ENCODE measurements at regions not wholly inside any gene's neighbourhood (a gene's known extent, or its start where the extent isn't known, plus 50 kb on each side); places are given as distances from the start of the nearest gene placed in this dataset.
A peak's percentile ranks its signal among the peaks of the same experiment; 100 is the strongest.

DNA sequence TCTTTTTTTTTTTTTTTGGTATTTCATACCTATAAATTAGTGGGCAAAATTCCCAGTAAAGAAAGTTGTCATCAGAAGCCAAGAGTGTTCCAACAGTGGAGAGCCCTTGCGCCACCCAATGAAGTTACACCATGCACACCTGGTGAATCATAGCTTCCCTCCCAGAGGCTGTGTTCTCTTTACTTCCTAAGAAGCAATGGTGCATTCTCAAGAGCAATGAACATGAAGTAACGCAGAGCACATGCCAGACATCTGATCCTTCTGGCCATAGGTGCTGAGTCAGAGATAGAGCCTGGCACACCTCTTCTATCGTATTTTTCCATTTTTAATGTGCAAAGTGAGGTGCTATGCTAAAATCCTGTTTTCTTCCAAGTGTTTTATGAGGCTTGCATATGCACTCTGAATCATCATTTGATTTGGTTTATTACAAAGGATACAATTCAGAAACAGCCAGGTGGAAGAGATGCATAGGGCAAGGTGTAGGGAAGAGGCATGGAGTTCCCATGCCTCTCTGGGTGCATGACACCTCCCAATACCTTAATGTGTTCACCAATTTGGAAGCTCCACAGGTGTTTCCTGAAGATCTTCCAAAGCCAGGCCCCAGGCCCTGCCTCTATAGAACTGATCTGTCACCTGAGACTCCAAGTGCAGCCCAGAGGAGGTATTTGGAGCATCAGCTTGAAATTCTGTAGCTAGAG is 408.0 kb downstream of the SIPA1L2 start:
- in situ Hi-C loops (cut with HindIII; ENCODE audit: low sequenced_read_pairs) = no loop called here
- H3K4me3 ChIP-seq (ENCODE audit: low read depth, low read length) = no peak overlapping the region
- peak; percentile 23 for DNase-seq (ENCODE audit: low read depth)
- TF ChIP-seq, protein P1, sequence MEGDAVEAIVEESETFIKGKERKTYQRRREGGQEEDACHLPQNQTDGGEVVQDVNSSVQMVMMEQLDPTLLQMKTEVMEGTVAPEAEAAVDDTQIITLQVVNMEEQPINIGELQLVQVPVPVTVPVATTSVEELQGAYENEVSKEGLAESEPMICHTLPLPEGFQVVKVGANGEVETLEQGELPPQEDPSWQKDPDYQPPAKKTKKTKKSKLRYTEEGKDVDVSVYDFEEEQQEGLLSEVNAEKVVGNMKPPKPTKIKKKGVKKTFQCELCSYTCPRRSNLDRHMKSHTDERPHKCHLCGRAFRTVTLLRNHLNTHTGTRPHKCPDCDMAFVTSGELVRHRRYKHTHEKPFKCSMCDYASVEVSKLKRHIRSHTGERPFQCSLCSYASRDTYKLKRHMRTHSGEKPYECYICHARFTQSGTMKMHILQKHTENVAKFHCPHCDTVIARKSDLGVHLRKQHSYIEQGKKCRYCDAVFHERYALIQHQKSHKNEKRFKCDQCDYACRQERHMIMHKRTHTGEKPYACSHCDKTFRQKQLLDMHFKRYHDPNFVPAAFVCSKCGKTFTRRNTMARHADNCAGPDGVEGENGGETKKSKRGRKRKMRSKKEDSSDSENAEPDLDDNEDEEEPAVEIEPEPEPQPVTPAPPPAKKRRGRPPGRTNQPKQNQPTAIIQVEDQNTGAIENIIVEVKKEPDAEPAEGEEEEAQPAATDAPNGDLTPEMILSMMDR (IDR thresholded peaks at IDR 0.05; ENCODE audit: low read depth, low read length, missing control alignments) = no peak

DNA sequence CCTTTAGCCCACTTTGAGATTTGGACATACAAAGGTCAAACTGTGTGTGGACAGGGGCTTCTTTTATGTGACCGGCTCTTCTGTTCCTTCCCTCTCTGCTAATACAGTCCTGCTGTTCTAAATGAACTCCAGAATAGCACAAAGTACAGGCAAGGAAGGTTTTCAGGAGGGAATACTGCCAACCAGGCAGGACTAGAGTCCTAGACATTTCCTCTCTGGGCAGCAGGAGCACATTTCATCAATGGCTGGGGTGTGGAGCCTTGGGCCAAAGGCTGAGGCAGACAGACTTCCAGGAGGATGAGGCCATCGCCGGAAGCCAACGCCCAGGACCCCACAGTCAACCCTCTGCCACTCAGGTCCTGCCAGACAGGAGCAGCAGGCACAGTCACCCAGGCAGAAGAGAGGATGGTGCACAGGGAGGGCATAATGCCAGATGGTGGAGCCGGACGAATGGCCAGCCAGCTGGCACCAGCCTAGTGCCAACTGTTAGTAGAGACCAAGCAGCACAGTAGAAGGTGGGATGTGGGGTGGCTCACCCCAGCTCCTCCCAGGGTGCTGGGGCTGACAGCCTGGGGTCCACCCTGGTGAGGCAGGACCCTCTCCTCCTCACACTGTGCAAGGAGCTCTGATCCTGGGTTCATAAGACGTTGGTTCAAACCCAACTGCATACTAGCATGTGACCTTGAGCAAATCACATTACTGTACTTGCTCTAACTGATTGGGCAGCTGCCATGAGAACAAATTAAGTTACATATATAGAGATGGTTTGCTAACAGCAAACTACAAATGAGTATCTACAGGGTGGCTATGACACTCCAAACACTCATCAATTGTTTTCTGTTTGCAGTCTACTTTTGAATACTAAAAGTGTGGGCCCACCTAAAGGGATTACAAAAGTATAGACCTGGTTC is 410.7 kb downstream of the SIPA1L2 start:
- in situ Hi-C loops (cut with HindIII; ENCODE audit: low sequenced_read_pairs) = no loop called here
- DNase-seq (ENCODE audit: low read depth) = no peak
- TF ChIP-seq, protein P1 (IDR thresholded peaks at IDR 0.05; ENCODE audit: low read depth, low read length, missing control alignments) = no peak
- no peak overlapping the region for H3K4me3 ChIP-seq (ENCODE audit: low read depth, low read length)

DNA sequence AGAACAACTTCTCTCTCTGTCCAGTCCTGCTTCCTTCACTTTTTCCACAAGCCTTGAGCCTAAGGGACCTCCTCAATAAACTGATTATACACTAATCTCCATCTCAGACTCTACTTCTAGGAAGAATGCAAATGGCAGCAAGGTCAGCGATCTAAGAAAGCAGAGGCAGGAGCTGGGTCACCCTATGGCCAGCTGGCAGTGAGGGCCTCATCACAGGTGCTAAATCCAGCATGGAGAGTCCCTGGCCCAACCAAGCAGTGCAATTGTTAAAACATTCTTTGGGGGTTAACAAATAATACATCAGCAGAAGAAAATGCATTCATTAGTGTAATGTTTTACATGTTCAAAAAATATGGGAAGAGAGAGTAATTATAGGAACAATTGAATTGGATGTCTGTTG is 416.0 kb downstream of the SIPA1L2 start:
- in situ Hi-C loops (cut with HindIII; ENCODE audit: low sequenced_read_pairs) = no loop called here

DNA sequence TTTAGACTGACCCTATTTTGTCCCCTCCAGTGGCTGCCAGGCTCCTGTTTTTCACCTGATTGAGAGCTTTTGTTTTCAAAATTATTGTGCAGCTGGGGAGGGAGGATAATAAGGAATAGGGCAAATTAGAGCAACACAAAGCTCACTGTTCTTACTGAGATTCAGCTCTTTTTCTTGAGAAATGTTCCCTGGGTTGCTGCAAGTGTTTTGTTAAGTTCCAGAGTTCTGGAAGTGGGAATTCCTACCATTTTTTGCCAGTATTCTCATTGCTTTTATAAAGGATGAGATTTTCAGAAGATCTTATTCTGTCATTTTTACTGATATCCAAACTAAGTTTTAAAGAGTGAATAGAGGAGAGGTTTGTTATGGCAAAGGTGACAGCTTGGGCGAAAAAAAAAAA is 417.7 kb downstream of the SIPA1L2 start:
- TF ChIP-seq, protein P1 (IDR thresholded peaks at IDR 0.05; ENCODE audit: low read depth, low read length, missing control alignments) = no peak
- in situ Hi-C loops (cut with HindIII; ENCODE audit: low sequenced_read_pairs) = no loop called here
- no peak for DNase-seq (ENCODE audit: low read depth)
- H3K4me3 ChIP-seq (ENCODE audit: low read depth, low read length) = no peak overlapping the region

More for the DNA sequence above, 416.0 kb downstream of the SIPA1L2 start:
- TF ChIP-seq, protein P1 (IDR thresholded peaks at IDR 0.05; ENCODE audit: low read depth, low read length, missing control alignments) = no peak
- no peak for DNase-seq (ENCODE audit: low read depth)
- H3K4me3 ChIP-seq (ENCODE audit: low read depth, low read length) = no peak overlapping the region

- DNase-seq (ENCODE audit: low read depth) = no peak
- TF ChIP-seq, protein P1 (IDR thresholded peaks at IDR 0.05; ENCODE audit: low read depth, low read length, missing control alignments) = peak; percentile 30
- in situ Hi-C loops (cut with HindIII; ENCODE audit: low sequenced_read_pairs) = no loop called here
- H3K4me3 ChIP-seq (ENCODE audit: low read depth, low read length) = no peak overlapping the region
These were observed 418.8 kb downstream of the SIPA1L2 start for GRCh38 chr1:232211149-232211548.

DNA sequence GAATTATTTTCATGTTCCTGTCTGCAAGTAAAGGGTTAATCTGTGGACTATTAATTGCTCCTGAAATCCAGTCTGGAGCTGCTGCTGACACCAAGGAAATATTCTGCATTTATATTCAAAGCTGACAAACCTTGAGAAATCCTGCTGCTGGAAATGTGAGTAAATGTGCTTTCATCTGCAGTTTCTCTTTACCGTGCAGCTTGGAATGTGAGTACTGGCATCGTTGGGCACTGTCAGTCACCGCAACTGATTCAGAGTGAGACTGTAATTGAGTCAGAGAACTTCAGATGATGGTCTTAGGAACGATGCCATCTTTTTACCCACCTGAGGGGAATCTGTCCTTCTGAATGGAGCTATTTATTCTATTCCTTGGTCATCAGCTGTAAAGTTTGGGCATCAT is 420.6 kb downstream of the SIPA1L2 start:
- in situ Hi-C loops (cut with HindIII; ENCODE audit: low sequenced_read_pairs) = no loop called here
- no peak overlapping the region for H3K4me3 ChIP-seq (ENCODE audit: low read depth, low read length)
- TF ChIP-seq, protein P1 (IDR thresholded peaks at IDR 0.05; ENCODE audit: low read depth, low read length, missing control alignments) = no peak
- DNase-seq (ENCODE audit: low read depth) = no peak
